ENCODE measurements at regions not wholly inside any gene's neighbourhood (a gene's known extent, or its start where the extent isn't known, plus 50 kb on each side); places are given as distances from the start of the nearest gene placed in this dataset.

DNA sequence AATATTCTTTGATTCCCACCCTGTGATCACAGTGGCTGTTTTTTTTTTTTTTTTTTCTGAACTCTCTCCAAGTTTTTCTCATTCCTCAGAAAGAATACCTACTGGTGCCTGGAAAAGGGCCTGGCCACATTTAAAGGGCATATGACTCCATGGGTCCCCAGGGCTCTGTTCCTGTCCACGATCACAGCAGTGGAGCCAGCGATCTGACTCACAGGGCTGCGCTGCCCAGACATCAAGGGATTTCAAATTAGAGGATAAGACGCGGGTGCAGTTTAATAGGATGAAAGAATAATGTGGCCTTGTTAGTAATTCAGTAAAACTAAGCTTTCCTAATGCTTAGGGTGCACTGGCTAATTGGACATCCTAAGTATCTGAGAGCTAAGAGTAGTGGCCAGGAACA lies 175.1 kb upstream of the MSX2 start:
- no peak overlapping the region for H3K9ac ChIP-seq (ENCODE audit: insufficient read depth, low read length, poor library complexity, severe bottlenecking)
- TF ChIP-seq, protein P1, sequence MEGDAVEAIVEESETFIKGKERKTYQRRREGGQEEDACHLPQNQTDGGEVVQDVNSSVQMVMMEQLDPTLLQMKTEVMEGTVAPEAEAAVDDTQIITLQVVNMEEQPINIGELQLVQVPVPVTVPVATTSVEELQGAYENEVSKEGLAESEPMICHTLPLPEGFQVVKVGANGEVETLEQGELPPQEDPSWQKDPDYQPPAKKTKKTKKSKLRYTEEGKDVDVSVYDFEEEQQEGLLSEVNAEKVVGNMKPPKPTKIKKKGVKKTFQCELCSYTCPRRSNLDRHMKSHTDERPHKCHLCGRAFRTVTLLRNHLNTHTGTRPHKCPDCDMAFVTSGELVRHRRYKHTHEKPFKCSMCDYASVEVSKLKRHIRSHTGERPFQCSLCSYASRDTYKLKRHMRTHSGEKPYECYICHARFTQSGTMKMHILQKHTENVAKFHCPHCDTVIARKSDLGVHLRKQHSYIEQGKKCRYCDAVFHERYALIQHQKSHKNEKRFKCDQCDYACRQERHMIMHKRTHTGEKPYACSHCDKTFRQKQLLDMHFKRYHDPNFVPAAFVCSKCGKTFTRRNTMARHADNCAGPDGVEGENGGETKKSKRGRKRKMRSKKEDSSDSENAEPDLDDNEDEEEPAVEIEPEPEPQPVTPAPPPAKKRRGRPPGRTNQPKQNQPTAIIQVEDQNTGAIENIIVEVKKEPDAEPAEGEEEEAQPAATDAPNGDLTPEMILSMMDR (IDR thresholded peaks at IDR 0.05) = no peak
- no peak overlapping the region for H3K4me3 ChIP-seq (replicated peaks in 1 of 3; ENCODE audit: low read depth in 2 of 3, low read length in 3 of 3)
- Mint-ChIP-seq H3K27ac (peak overlapping the region in 1 of 7 donors; percentile 29), H3K4me3 (no peak overlapping the region), H3K4me1 (no peaks in the 10 kb centered on the region), H3K9me3 (peaks cover 0 to 4% (median 0%) of the 10 kb centered on the region in 7 donors), H3K27me3 (ENCODE audit: low read depth in 3 of 3) (peaks cover 2 to 9% (median 5%) of the 10 kb centered on the region in 3 donors), H3K36me3 (no peaks in the 10 kb centered on the region)
- H3K4me1 ChIP-seq (ENCODE audit: control insufficient read depth in 1 of 2, insufficient read depth in 2 of 2, low read length in 2 of 2) = no peaks in the 10 kb centered on the region
- no peak overlapping the region for H2AFZ ChIP-seq (ENCODE audit: insufficient read depth, low read depth, low read length, poor library complexity, severe bottlenecking)
- intact Hi-C loops (cut with micrococcal nuclease) = no loop called here
- H3K27ac ChIP-seq (ENCODE audit: low read depth in 1 of 2, low read length in 2 of 2) = no peak overlapping the region
- no peaks in the 10 kb centered on the region for H3K79me2 ChIP-seq (ENCODE audit: insufficient read depth, low read length)
- no peaks in the 10 kb centered on the region for H3K27me3 ChIP-seq (ENCODE audit: control insufficient read depth in 2 of 2, insufficient read depth in 2 of 2, low read length in 2 of 2)
- WGBS (ENCODE audit: insufficient coverage) = 93% methylated on average over 5 of the region's 5 CpGs
- H3K36me3 ChIP-seq (replicated peaks in 1 of 2; ENCODE audit: control insufficient read depth in 1 of 2, insufficient read depth in 2 of 2, low read length in 2 of 2) = no peaks in the 10 kb centered on the region
- H3K9me3 ChIP-seq (replicated peaks in 1 of 2; ENCODE audit: control insufficient read depth in 1 of 2, insufficient read depth in 1 of 2, low read length in 2 of 2) = no peaks in the 10 kb centered on the region
- H4K20me1 ChIP-seq (ENCODE audit: insufficient read depth, low read length) = no peaks in the 10 kb centered on the region
- no peak overlapping the region for H3K4me2 ChIP-seq (replicated peaks; ENCODE audit: extremely low read depth, low read length, poor library complexity, severe bottlenecking)
- DNase-seq = no peak

DNA sequence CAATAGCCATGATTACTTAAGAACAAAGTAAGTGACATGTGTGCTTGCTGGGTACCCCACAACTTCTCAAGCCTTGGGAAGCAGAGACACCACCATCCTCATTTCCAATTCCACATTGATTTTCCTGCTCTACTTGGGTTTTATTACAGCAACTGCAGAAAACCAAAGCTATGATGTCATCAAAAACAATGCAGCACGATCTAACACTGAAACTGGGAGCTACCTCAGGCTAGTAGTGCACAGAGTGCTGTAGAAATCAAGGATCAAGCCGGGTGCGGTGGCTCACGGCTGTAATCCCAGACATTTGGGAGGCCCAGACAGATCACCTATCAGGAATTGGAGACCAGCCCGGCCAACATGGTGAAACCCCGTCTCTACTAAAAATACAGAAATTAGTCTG lies 174.4 kb upstream of the MSX2 start:
- no peak overlapping the region for H3K27ac Mint-ChIP-seq
- Histone ChIP-seq H3K36me3 (replicated peaks in 1 of 2; ENCODE audit: control insufficient read depth in 1 of 2, insufficient read depth in 2 of 2, low read length in 2 of 2) (no peaks in the 10 kb centered on the region), H3K27ac (ENCODE audit: low read depth in 1 of 2, low read length in 2 of 2) (no peak overlapping the region), H3K27me3 (ENCODE audit: control insufficient read depth in 2 of 2, insufficient read depth in 2 of 2, low read length in 2 of 2) (no peaks in the 10 kb centered on the region), H3K4me2 (replicated peaks; ENCODE audit: extremely low read depth, low read length, poor library complexity, severe bottlenecking) (no peak overlapping the region), H3K9me3 (replicated peaks in 1 of 2; ENCODE audit: control insufficient read depth in 1 of 2, insufficient read depth in 1 of 2, low read length in 2 of 2) (no peaks in the 10 kb centered on the region), H3K79me2 (ENCODE audit: insufficient read depth, low read length) (no peaks in the 10 kb centered on the region), H4K20me1 (ENCODE audit: insufficient read depth, low read length) (no peaks in the 10 kb centered on the region), H3K4me1 (ENCODE audit: control insufficient read depth in 1 of 2, insufficient read depth in 2 of 2, low read length in 2 of 2) (no peaks in the 10 kb centered on the region), H2AFZ (ENCODE audit: insufficient read depth, low read depth, low read length, poor library complexity, severe bottlenecking) (no peak overlapping the region), H3K4me3 (replicated peaks in 1 of 3; ENCODE audit: low read depth in 2 of 3, low read length in 3 of 3) (no peak overlapping the region), H3K9ac (ENCODE audit: insufficient read depth, low read length, poor library complexity, severe bottlenecking) (no peak overlapping the region)
- TF ChIP-seq, protein P1 (IDR thresholded peaks at IDR 0.05) = no peak
- H3K27me3 Mint-ChIP-seq (ENCODE audit: low read depth in 3 of 3) = peaks cover 2 to 7% (median 5%) of the 10 kb centered on the region in 3 donors
- peaks cover 0 to 4% (median 0%) of the 10 kb centered on the region in 7 donors for H3K9me3 Mint-ChIP-seq
- H3K4me1 Mint-ChIP-seq = no peaks in the 10 kb centered on the region
- intact Hi-C loops (cut with micrococcal nuclease) = no loop called here
- H3K4me3 Mint-ChIP-seq = no peak overlapping the region
- H3K36me3 Mint-ChIP-seq = no peaks in the 10 kb centered on the region
- WGBS (ENCODE audit: insufficient coverage) = 95% methylated on average over 6 of the region's 6 CpGs
- no peak for DNase-seq

Data from CD14-positive monocyte (primary cell).